AML-193 (cell line): ENCODE measurements at regions not wholly inside any gene's neighbourhood (a gene's known extent, or its start where the extent isn't known, plus 50 kb on each side); places are given as distances from the start of the nearest gene placed in this dataset.
"Not testable (repeated sequence)": the region's sequence is repeated elsewhere in the genome, so short reads cannot be mapped to it uniquely, and the experiment has no call there.

Experiments used
- DNase-seq, 2 experiments: peaks; one replicate each; lab custom pipeline; 2025; lab: John Stamatoyannopoulos, UW

DNA sequence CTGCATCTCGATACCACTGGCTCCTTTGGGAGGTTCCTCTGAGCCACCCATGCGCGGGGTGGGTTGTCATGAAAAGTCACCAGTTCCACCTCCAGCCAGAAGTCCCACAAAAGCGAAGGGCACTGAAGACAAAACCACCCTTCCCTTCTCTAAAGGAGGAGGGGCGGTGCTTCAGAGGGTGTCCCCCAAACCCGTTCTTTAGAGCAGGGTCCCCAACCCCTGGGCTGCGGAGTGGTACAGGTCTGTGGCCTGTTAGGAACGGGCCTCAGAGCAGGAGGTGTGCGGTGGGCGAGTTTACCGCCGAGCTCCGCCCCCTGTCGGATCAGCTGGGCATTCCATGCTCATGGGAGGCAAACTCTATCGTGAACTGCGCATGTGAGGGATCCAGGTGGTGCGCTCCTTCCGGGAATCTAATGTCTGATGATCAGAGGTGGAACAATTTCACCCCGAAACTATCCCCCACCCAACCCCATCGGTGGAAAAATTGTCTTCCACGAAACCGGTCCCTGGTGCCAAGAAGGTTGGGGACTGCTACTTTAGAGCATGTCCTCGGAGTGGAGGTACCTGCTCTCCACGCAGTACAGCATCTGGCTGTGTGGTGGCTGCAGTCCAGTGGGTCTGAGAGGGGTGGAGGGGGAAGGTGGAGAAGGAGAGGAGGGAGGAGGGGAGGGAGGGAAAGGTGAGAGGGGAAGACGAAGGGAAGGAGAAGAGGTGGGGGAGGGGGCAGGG, 72.9 kb upstream of the SEPTIN5 start:
- DNase-seq: no peak

DNA sequence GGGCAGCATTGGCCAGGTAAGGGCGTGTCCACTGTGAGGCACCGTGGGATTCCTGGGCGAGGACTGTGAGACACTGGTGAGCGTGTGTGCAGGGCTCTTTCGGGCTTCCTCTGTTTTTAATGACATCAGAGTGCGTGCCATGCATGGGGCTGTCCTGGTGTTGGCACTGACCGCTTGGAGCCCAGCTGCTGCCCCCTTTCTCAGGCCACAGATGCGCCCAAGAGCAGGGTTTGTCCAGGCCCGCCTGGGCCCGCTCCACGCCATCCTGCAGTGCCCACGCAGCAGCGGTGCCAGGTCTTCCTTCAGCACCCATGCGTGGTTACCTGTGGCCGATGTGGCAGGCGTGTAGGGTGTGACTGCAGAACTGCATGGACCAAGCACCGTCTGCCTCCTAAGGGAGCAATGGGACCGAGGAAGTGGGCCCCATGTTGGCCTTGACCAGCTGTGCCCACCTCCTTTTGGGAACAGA, 72.3 kb upstream of the SEPTIN5 start:
- no peak for DNase-seq

DNA sequence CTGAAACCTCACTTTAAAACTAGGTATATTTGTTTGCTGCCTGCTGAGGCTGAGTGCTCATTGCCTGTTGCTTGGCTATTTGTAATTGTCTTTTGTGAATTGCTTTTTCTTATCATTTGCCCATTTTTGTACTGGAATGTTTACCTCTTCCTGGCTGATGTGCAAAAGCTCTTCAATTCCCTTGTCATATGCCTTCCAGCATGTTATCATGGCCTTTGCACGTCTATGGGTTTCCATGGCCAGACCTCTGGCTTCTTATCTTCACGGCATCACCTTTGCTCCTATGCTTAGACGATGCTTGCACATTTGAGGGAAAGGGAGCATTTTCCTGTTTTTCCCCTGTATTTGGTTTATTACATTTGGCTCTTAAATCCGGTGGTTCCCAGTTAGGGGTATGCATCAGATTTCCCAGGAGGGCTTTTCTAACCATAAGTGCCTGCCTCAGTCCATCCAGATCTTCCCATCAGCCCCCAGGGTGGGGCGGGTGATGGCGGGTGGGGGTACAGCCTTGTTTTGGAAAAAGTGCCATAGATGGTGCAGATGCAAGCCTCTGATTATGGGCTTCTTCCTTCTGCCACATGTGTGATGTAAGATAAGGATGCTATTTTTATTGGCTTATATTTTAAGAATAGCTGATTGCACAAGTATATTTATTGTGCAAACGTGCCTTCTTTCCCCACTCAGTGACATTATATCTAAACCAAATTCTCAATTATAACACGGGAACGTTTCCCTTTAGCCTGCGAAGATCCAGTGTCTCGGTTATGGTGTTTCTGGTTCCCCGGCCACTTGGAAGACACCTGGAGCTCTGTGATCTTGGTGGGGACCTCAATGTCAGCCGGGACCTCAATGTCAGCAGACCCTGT, 70.6 kb upstream of the SEPTIN5 start:
- DNase-seq: peak; percentile 78 to 83

DNA sequence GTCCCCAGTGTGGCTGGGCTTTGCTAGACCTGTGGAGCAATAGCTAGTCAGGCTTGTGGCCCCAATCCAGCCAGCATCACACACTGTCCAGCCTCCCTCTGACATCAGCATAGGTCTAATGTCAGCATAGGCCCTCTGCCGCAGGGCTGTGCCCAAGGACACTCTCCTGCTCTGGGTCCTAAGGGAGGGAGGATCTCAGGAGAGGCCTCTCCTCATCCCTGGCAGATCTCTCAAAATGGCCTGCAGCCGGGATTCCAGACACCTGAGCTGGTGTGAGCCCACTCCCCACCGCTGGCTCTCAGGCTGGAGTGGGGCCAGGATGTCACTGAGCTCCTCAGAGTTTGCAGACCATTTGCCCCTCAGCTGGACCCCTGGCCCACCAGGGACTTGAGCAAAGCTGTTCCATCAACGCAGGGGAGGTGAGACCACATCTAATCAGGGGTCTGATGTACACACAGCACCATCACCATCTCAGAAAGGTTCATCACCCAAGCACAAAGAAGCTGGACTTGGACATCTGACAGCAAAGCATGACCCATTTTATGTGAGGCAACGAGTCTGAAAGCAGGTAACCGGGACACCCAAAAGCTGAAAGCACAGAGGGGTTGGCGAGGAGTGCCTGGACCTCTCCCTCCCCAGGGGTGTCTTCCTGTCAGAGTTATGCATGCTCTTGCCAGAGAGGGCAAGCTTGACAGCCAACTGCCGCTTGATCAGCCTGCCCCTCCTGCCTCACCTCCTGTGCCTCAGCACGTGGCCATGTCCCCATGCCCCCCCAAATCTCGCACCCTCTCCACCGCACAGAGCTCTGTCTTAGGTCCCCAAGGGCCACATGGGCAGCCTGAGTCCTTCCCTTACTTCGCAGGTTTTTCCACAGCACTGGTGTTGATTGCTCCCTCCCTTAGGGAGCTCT, 69.7 kb upstream of the SEPTIN5 start:
- peak; percentile 78 to 79 for DNase-seq

DNA sequence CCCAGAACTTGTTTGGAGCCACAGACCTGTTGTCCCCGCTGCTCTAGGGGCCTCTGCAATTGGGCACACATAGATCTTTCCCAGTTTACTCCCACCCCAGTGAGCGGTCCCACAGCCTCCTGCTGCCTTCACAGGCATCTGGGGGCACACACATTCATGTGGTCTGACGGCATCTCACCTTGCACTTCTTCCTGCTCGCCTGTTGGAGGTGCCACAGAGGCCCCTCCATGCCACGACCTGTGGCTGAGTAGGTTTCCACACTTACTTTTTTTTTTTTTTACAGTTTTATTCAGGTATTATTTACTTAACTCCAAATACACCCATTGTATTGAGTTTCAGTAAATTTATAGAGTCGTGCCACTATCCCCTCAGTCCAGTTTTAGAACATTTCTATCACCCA, 68.9 kb upstream of the SEPTIN5 start:
- no peak for DNase-seq

DNA sequence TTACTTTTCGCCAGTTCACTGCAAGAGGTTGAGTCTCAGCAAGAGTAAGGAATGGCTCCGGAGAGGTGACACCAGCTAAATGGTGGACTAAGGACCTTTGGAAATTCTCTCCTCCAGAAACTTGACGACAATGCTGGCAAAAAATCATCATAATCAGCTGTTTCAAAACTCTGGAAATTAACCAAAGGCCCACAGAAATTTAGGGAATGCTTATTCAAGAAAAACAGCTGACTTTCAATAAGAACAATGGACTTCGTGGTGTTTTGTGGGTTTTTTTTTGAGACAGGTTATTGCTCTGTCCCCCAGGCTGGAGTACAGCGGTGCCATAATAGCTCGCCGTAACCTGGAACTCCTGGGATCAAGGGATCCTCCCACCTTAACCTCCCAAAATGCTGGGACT, 68.4 kb upstream of the SEPTIN5 start:
- DNase-seq: no peak

DNA sequence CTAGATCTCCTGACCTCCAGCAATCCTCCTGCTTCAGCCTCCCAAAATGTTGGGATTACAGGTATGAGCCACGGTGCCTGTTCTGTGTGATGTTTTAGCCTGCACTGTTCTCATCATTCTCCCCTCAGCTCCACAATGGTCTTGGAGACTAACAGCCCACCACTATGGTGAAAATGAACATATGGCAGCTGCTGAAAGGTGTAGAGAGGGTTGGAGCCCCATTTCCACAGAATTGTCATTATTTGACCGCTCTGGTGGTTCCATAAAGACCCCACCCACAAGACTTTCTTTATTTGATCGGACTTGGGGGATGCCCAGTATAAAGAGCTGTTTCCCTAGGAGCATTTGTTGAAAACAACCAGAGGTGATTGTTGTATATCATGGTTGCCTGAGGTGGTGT, 67.9 kb upstream of the SEPTIN5 start:
- no peak for DNase-seq

DNA sequence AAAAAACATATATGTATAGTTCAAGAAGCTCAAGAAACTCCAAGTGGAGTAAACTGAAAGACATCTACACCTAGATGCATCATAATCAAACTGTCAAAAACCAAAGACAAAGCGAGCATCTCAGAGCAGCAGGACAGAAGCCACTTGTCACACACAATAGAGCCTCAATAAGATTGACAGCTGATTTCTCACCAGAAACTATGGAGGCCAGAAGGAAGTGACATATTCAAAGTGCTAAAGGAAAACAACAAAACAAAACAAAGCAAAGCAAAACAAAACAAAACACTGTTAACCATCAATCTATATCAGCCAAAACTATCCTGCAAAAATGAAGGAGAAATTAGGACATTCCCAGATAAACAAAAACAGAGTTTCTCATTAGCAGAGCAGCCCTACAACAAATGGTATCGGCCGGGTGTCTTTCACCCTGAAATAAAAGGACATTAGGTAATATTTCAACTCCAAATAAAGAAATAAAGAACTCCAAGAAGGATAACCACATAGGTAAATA, 65.8 kb upstream of the SEPTIN5 start:
- DNase-seq: peak in 1 of 2 experiments; percentile 5

DNA sequence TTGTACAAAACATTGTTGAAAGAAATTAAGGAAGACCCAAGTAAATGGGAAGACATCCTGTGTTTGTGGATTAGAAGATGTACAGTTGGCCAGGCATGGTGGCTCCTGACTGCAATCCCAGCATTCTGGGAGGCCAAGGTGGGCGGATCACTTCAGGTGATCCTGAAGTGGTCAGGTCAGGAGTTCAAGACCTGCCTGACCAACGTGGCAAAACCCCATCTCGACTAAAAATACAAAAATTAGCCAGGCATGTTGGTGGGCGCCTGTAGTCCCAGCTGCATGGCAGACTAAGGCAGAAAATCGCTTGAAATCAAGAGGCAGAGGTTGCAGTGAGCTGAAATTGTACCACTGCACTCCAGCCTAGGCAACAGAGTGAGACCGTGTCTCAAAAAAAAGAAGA, 62.0 kb upstream of the SEPTIN5 start:
- no peak for DNase-seq

DNA sequence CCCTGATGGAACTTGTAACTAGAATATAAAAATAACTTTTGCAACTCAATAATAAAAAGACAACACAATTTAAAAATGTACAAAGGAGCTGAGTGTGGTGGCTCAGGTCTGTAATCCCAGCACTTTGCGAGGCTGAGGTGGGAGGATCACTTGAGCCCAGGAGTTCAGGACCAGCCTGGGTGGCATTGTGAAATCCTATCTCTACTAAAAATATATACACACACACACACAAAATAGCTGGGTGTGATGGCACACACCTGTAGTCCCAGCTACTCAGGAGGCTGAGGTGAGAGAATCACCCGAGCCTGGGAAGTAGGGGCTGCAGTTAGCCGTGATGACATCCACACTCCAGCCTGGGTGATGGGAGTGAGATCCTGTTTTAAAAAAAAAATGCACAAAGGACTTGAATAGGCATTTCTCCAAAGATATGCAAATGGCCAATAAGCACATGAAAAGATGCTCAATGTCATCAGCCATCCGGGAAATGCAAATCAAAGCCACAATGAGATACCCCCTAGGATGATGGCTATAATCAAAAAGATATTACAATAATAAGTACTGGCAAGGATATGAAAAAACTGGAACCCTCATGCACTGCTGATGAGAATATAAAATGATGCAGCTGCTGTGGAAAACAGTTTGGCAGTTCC, 59.8 kb upstream of the SEPTIN5 start:
- DNase-seq: no peak

DNA sequence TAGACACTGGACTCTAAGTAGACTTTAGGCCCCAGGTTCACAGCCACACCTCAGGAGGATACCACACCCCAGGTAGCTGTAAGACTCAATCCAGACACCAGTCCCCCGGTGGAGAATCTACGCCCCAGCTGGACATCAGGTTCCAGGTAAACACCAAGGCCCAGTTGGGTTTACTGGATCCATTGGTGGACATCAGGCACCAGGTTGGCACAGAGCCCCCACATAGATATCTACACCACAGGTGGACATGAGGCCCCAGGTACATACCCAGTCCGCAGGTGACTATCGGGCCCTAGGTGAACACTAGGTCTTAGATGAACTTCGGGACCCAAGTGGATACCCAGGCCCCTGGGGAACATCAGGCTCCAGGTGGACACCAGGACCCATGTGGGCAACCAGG, 58.9 kb upstream of the SEPTIN5 start:
- DNase-seq: no peak

DNA sequence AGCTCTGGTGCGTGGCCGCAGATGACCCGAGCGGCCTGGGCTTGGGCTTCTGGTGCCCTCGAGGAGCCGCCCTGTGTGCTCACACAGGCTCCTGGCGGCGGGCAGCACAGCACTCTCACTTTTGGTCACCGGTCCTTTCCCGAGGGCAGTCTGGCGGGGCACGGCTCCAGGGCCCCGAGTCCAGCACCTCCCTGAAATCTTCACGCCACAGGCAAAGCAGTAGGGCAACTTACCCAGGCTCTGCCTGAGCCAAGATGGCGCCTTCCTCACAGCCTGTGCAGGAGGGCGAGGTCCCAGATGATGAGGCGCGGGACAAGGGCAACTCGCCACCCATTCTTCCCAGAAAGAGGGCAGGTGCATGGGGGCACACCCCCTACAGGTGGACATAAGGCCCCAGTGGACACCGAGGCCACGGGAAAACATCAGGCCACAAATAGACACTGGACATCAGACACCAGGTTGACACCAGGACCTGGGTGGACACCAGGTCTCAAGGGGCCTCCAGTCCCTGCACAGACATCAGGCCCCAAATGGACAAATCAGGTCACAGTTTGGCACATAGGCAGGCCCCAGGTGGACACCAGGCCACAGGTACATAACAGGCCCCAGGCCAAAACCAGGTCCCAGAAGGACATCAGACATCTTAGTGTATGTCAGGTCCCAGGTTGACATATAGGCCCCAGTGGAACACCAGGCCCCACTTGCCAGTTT, 57.6 kb upstream of the SEPTIN5 start:
- no peak for DNase-seq

DNA sequence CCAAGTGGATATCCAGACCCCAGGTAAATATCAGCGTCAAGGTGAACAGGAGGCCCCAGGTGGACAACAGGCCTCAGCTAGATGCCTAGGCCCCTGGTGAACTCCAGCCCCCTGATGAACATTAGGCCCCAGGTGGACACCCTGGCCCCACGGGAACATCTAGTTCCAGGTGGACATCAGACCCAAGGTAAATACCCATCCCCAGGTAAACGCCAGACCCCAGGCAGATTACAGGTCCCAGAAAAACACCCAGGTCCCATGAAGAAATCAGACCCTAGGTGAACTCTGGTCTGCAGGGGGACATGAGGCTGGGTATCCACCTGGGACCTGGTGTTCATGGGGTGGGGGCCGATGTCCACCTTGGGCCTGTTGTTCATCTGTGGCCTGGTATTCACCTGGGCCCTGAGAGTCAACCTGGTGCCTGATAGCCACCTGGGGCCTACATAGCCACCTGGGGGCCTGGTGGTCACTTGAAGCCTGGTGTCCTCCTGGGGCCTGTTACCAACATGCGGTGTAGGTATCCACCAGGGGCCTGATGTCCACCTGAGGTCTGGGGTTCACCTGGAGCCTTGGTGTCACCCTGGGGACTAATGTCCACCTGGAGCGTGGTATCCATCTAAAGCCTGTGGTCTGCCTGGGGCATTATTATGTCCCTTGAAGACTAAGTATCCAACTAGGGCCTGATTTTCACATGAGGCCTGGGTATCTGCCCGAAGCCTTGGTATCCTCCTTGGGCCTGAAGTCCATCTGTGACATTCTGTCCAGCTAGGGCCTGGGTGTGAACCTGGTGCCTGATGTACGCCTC, 56.8 kb upstream of the SEPTIN5 start:
- DNase-seq: no peak

DNA sequence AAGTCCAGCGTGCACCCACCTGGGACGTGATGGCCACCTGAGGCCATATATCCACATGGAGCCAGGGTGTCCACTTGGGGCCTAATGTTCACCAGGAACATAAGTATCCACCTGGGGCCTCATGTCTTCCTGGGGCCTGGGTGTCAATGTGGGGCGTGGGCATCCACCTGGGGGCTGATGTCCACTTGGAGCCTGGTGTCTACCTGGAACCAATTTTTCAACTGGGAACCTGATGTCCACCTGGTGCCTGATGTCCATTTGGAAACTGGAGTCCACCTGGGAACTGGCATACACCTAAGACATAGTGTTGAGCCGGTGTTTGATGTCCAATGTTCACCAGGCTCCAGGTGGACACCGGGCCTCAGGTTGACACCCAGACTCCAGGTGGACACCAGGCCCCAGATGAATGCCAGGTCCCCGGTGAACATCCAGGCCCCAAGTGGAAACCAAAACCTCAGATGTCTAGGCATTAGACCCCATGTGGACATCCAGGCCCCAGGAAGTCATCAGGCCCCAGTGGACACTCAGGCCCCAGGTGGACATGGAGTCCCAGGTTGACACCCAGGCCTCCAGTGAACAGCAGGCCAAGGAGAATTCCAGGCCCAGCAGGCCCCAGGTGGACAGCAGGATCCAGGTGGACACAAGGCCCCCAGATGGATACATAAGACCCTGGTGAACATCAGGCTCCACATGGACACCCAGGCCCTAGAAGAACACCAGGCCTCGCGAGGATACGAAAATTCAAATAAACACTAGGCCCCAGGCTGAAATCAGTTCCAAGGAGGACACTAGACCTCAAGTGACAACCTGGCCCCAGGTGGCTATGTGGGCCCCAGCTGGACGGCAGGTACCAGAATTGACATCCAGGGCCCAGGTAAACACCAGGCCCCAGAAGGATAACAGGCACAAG, 56.0 kb upstream of the SEPTIN5 start:
- no peak for DNase-seq

DNA sequence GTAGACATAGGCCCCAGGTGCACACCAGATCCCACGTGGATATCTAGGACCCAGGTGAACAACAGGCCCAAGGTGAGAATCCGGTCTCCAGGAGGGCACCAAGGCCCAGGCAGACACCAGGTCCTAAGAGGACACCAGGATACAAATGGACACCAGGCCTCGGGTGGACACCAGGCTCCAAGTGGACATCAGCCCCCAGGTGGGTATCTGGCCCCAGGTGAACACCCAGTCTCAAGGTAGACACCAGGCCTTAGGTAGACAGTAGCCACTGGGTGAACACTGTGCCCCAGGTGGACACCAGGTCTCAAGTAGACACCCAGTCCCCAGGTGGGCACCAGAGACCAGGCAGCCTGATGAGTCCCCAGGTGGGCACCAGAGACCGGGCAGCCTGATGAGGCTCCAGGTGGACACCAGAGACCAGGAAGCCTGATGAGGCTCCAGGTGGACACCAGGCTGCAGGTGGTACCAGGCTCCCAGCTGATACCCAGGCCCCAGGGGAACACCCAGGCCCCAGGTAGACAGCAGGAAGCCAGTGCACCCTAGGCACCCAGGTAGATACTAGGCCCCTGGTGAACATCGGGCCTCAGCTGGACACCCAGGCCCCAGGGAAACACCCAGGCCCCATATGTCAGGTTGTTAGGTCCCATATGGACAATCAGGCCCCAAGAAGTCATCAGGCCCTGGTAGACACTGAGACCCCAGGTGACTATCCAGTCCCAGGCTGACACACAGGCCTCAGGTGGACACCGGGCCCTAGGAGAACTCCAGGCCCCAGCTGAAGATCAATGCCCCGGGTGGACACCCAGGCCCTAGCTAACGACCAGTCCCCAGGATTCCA, 55.1 kb upstream of the SEPTIN5 start:
- no peak for DNase-seq

DNA sequence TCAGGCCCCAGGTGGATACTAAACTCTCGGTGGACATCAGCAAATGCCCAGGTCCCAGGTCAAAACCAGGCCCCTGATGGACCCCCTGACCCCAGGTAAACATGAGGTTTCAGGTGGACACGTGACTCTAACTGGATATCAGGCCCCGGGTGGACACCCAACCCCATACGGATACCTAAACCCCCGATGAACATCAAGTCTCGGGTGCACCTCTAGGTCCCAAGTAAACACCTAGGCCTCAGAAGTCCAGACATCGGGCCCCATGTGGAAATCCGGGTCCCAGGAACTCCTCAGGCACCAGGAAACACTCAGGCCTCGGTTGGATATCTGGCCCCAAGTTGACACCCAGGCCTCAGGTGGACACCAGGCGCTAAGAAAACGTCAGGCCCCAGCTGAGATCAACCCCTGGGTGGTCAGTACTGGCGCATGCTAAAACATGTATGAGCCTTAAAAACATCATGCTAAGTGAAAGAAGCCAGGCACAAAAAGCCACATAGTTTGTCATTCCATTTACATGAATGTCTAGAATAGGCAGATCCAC, 54.4 kb upstream of the SEPTIN5 start:
- no peak for DNase-seq

DNA sequence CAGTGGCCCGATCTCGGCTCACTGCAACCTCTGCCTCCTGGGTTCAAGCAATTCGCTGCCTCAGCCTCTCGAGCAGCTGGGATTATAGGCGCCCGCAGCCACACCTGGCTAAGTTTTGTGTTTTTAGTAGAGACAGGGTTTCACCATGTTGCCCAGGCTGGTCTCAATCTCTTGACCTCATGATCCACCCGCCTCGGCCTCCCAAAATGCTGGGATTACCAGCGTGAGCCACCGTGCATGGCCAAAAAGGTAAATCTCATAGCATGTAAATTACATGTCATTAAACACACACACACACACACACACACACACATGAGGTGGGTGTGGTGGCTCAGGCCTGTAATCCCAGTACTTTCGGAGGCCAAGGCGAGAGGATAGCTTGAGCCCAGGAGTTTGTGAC, 53.7 kb upstream of the SEPTIN5 start:
- not testable (repeated sequence) for DNase-seq

DNA sequence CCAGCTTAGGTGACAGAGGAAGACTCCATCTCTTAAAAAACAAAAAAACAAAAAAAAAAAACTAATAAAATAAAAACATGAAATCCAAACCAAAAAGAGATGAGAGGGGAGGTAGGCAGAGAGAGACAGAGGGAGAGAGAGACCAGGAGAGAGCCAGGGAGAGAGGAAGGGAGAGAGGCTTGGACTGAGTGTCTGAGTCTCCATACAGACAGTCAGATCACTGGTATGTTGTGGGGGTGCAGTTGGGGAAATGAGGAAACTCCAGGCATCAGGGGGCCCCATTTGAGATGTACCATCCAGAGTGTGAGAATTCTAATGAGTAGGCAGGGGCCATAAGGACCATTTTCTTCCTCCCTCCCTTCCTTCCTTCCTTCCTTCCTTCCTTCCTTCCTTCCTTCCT, 53.1 kb upstream of the SEPTIN5 start:
- no peak for DNase-seq
